ENCODE measurements at regions not wholly inside any gene's neighbourhood (a gene's known extent, or its start where the extent isn't known, plus 50 kb on each side); places are given as distances from the start of the nearest gene placed in this dataset.

DNA sequence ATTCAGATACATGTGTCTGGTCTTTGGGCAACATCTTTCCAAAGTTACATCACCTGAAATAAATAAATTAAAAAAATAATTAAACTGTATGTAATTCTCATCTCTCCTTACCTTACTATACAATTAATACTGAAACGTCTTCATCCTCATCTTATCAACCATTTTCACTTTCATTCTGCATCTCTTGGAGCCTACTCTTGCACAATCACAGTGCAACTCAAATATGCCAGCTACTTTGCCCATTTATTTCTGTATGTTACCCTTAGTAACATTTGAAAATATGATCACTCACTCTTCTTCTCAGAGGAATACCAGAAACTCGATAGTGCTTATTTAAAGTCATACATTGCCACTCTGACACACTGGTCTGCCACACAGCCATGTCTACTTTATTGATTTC is 1357.1 kb upstream of the CADM2 start:
- Mint-ChIP-seq H3K4me1 (ENCODE audit: low read depth) (no peaks in the 10 kb centered on the region), H3K27ac (no peak overlapping the region), H3K36me3 (ENCODE audit: low read depth) (no peaks in the 10 kb centered on the region), H3K9me3 (peaks cover 8% of the 10 kb centered on the region), H3K4me3 (no peak overlapping the region), H3K27me3 (ENCODE audit: low read depth) (no peaks in the 10 kb centered on the region)

DNA sequence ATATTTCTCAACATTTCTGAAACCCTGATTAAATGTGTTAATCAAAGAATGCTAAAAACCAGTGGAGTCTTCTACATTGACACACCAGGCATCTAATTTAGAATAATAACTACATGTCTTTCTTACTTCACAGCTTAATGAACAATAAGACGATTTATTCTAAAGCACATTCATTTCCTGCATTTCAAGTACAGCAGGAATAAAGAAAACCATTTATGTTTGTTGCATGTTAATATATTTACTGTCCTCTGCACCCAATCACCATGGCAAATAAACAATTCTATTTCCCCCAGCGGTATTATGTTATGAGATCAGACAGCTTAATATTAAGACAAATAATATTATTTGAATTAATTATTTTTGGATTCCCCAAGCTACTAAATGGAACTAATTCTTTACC is 1336.3 kb upstream of the CADM2 start:
- H3K4me3 Mint-ChIP-seq: no peak overlapping the region
- no peaks in the 10 kb centered on the region for H3K4me1 Mint-ChIP-seq (ENCODE audit: low read depth)
- H3K9me3 Mint-ChIP-seq: peaks cover 8% of the 10 kb centered on the region
- H3K27ac Mint-ChIP-seq: no peak overlapping the region
- H3K27me3 Mint-ChIP-seq (ENCODE audit: low read depth): no peaks in the 10 kb centered on the region
- H3K36me3 Mint-ChIP-seq (ENCODE audit: low read depth): no peaks in the 10 kb centered on the region

DNA sequence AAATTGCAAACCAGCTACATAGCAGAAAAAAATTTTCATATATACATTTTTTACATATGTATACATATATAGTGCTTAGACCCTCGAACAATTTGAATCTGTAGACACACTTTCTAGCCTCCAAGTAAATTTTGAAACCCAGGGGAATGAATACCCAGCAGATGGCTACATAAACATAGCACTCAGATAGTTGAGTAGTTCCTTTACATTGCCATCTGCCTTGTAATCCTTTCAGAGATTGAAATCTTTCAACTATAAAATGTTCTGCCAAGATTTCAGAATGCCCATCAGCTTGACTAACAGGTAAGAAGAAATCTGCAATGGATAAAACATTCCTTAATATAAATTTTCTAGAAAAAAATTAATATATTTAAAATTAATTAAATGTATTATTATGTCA is 1333.5 kb upstream of the CADM2 start:
- Mint-ChIP-seq H3K27ac (no peak overlapping the region), H3K4me1 (ENCODE audit: low read depth) (no peaks in the 10 kb centered on the region), H3K27me3 (ENCODE audit: low read depth) (no peaks in the 10 kb centered on the region), H3K4me3 (no peak overlapping the region), H3K9me3 (no peaks in the 10 kb centered on the region), H3K36me3 (ENCODE audit: low read depth) (no peaks in the 10 kb centered on the region)

DNA sequence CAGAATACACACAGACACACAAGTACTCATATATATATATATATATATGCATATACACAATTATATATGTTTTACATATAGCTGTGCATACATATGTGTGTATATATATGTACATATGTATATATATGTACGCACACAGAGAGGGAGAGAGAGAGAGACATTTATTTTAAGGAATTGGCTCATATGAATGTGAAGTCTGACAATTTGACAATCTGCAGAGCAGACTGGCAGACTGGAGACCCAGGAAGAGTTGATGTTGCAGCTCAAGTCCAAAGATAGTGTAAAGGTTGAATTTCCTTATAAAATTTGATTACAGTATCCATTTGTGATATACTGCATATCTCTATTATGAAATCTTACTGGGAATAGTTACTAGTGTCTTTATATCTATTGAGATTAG is 1330.3 kb upstream of the CADM2 start:
- Mint-ChIP-seq H3K27me3 (ENCODE audit: low read depth) (no peaks in the 10 kb centered on the region), H3K9me3 (peaks cover under 1% of the 10 kb centered on the region), H3K36me3 (ENCODE audit: low read depth) (no peaks in the 10 kb centered on the region), H3K4me1 (ENCODE audit: low read depth) (no peaks in the 10 kb centered on the region), H3K27ac (no peak overlapping the region), H3K4me3 (no peak overlapping the region)

DNA sequence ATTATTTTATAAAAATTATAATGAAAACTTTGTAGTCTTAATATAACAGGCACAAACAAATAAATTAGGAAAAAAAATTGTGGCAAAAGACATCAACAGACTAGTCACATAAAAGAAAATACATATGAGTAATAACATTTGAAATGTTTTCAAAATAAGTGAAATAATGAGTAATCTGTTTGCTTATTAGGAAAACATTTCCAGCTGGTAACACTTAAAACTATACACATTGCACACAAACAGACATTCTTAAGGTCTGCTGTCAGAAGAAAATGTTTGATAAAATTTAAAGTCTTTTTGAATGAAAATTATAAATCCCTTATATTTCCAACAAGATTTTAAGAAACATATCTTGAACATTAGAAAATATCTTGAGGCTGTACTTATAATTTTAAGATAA is 1326.3 kb upstream of the CADM2 start:
- Mint-ChIP-seq H3K27me3 (ENCODE audit: low read depth) (no peaks in the 10 kb centered on the region), H3K36me3 (ENCODE audit: low read depth) (no peaks in the 10 kb centered on the region), H3K4me3 (no peak overlapping the region), H3K4me1 (ENCODE audit: low read depth) (no peaks in the 10 kb centered on the region), H3K27ac (no peak overlapping the region), H3K9me3 (peaks cover 14% of the 10 kb centered on the region)

DNA sequence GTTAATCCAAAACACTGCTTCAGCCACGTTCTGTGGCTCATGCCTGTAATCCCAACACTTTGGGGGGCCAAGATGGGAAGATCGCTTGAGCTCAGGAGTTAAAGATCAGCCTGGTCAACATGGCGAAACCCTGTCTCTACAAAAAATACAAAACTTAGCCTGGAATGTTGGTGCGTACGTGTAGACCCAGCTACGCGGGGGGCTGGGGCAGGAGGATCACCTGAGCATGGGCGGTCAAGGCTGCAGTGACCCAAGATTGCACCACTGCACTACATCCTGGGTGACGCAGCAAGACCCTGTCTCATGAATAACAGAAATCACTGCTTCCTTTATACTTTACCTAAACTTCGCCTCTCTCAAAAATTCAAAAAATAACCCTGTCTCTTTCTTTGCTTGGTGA is 1325.0 kb upstream of the CADM2 start:
- Mint-ChIP-seq H3K27ac (no peak overlapping the region), H3K4me3 (no peak overlapping the region), H3K36me3 (ENCODE audit: low read depth) (no peaks in the 10 kb centered on the region), H3K9me3 (peaks cover 21% of the 10 kb centered on the region), H3K4me1 (ENCODE audit: low read depth) (no peaks in the 10 kb centered on the region), H3K27me3 (ENCODE audit: low read depth) (no peaks in the 10 kb centered on the region)

DNA sequence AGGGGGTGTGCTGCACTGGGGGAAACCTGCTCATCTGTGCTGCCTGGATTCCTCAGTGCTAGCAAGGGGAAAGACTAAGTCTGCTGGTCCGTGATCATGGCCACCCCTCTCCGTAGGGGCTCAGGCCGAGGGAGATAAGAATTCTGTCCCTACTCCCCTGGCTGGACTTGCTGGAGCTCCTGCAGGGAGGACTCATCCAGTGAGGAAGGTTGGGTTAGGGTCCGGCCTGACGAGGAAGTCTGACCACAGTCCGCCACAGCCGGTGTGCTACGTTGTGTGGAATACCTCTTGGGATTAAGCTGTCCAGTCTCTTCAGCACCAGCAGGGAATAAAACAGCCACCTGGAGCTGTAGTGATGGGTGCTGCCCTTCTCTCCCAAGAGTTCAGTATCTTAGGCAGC is 1309.1 kb upstream of the CADM2 start:
- Mint-ChIP-seq H3K4me1 (ENCODE audit: low read depth) (no peaks in the 10 kb centered on the region), H3K4me3 (no peak overlapping the region)

DNA sequence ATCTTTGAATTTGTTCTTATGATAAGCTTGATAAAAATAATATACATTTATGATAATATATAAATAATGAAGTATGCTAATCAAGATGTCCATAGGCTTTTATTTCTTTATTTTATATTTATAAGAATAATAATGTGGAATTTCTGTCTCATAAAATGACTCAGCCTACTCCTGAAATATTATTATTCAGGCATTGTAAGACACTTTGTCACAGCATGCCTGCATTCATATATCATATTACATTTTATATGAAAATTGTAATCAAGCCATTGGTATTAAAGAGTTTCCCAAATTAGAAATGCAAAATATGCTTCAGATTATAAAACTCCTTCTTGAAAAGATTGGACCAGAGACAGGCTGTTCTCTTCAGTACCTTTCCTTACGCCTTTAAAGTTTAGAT is 1303.7 kb upstream of the CADM2 start:
- Mint-ChIP-seq H3K4me3 (no peak overlapping the region), H3K27ac (no peak overlapping the region), H3K9me3 (peaks cover 16% of the 10 kb centered on the region), H3K27me3 (ENCODE audit: low read depth) (no peaks in the 10 kb centered on the region), H3K36me3 (ENCODE audit: low read depth) (no peaks in the 10 kb centered on the region), H3K4me1 (ENCODE audit: low read depth) (no peaks in the 10 kb centered on the region)

More for the DNA sequence above, 1309.1 kb upstream of the CADM2 start:
- Mint-ChIP-seq H3K9me3 (peaks cover 22% of the 10 kb centered on the region), H3K36me3 (ENCODE audit: low read depth) (no peaks in the 10 kb centered on the region), H3K27me3 (ENCODE audit: low read depth) (no peaks in the 10 kb centered on the region), H3K27ac (no peak overlapping the region)

DNA sequence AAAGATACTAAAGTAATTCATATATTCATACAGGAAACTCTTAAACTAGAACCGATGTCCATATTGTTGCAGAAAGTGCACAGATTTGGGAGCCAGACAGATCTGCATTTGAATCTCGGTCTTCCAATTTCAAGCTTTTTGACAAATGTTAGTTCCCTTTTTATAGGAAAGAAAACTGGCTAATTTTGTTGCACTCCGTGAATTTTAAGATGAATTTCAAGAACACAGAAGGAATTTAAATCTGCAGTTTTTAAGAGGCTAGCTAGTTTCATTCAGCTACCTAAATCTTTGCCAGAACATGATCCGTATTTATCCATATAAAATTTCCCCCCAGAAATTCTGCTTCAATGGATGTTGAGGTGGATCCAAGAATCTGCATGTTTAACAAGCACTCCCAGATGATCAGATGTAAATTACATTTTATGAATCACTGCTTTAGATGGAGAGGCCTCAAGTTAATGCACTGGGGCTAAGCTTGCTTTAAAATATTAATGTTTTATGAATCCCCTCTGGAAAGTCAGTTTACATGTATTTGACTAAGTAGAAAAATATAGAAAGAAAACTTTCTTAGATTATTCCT is 1296.3 kb upstream of the CADM2 start:
- Mint-ChIP-seq H3K27me3 (ENCODE audit: low read depth) (no peaks in the 10 kb centered on the region), H3K4me3 (no peak overlapping the region), H3K27ac (no peak overlapping the region), H3K9me3 (peaks cover 11% of the 10 kb centered on the region), H3K4me1 (ENCODE audit: low read depth) (no peaks in the 10 kb centered on the region), H3K36me3 (ENCODE audit: low read depth) (no peaks in the 10 kb centered on the region)

DNA sequence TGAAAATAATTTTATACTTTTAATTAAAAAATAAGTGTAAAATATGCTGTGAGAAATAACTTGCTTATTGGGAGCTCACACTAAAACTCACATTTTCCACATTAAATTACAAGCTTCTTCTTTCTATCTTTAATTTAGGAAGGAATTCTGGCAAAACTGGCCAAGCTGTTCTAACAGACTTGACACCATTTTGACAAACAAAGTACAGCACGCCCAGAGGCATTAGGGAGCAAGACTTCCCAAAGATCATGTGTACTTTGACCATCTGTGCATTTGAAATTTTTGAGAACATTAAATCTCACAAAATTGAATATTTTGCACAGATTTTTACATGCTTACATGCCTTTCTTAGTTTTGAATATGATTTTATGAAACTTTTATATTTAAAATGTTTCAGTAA is 1288.4 kb upstream of the CADM2 start:
- Mint-ChIP-seq H3K4me1 (ENCODE audit: low read depth) (no peaks in the 10 kb centered on the region), H3K27ac (no peak overlapping the region), H3K4me3 (no peak overlapping the region), H3K36me3 (ENCODE audit: low read depth) (no peaks in the 10 kb centered on the region), H3K27me3 (ENCODE audit: low read depth) (no peaks in the 10 kb centered on the region), H3K9me3 (peaks cover 14% of the 10 kb centered on the region)

DNA sequence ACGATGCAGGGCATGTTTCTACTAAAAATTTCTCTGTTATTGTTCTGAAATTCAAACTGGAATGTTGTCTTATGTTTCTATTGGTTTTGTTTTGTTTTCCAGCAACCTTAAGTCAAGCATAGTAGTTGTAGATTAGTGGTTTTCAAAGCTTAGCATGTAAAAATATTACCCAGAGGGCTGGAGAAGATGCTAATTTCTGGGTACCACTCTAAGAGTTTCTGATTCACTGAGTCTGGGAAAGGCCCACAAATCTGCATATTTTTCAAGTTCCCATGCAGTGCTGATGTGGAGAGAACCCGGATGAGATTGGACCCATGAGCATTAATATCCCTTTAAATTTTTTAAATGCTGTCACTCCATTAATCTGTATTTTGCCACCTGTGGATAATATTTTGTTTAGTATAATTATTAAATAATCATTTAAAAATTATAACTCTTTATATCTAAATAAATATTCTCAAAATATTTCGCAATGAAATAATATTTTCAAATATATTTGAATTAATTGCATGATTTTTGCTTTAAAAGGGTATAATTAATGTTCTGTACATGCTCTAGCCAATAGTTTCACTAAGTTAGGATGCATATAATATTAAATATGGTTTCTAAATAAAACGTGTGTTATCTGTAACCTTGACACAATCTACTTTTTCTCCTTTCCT is 1274.7 kb upstream of the CADM2 start:
- peaks cover 7% of the 10 kb centered on the region for H3K9me3 Mint-ChIP-seq
- H3K27ac Mint-ChIP-seq: no peak overlapping the region
- H3K4me3 Mint-ChIP-seq: no peak overlapping the region
- no peaks in the 10 kb centered on the region for H3K27me3 Mint-ChIP-seq (ENCODE audit: low read depth)
- no peaks in the 10 kb centered on the region for H3K4me1 Mint-ChIP-seq (ENCODE audit: low read depth)
- H3K36me3 Mint-ChIP-seq (ENCODE audit: low read depth): no peaks in the 10 kb centered on the region

DNA sequence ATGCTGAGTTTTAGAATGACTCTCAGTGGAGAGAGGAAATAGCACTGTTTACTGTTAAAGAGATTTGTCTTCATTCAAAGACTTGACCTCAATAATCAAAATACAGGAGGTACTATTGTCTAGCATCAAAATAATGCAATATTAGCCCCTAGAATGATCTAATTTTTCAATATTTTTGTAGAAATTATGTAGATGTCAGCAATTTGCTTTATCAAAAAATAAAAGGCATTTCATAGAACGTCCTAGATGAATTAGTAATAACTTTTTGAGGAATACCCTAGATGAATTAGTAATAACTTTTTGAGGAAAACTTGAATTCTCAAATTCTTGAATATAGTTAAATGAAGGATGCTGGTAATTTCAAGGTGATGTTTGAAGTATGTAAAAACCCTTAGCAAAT is 1252.1 kb upstream of the CADM2 start:
- Mint-ChIP-seq H3K9me3 (peaks cover 21% of the 10 kb centered on the region), H3K27ac (no peak overlapping the region), H3K4me3 (no peak overlapping the region), H3K36me3 (ENCODE audit: low read depth) (no peaks in the 10 kb centered on the region), H3K27me3 (ENCODE audit: low read depth) (no peaks in the 10 kb centered on the region), H3K4me1 (ENCODE audit: low read depth) (no peaks in the 10 kb centered on the region)

DNA sequence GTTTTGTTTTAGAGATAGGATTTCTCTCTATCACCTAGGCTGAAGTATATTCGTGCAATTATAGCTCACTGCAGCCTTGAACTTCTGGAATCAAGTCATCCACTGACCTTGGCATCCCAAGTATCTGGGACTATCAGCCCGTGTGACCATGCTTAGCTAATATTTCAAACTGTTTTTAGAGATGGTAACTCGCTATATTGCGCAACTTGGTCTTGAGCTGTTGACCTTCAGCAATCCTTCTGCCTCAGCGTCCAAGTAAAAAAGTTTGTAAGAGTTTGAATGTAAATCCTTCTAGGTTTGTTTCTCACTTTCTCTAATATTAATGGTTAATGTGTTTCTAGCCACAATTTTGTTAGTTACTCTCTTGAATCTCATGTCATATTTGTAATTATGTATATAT is 1243.5 kb upstream of the CADM2 start:
- Mint-ChIP-seq H3K4me1 (ENCODE audit: low read depth) (no peaks in the 10 kb centered on the region), H3K9me3 (peaks cover 12% of the 10 kb centered on the region), H3K27ac (no peak overlapping the region), H3K36me3 (ENCODE audit: low read depth) (no peaks in the 10 kb centered on the region), H3K4me3 (no peak overlapping the region), H3K27me3 (ENCODE audit: low read depth) (no peaks in the 10 kb centered on the region)

DNA sequence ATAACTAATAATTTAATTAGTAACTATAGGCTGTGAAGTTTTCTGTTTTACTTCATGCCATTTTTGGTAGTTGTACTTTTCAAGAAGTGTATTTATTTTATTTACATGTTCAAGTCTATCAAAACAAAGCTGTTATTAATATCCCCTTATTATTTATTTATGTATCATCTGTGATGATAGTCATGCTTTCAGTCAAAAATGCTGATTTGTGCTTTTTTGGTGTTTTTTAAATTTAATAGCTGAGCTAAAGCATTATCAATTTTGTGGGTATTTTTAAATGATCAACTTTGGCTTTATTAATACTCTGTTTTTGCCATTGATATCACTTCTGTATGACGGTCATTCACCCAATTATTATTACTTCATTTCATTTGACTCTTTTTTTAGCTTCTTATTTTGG is 1229.2 kb upstream of the CADM2 start:
- no peak overlapping the region for H3K27ac Mint-ChIP-seq
- no peaks in the 10 kb centered on the region for H3K4me1 Mint-ChIP-seq (ENCODE audit: low read depth)
- H3K27me3 Mint-ChIP-seq (ENCODE audit: low read depth): no peaks in the 10 kb centered on the region
- peaks cover 35% of the 10 kb centered on the region for H3K9me3 Mint-ChIP-seq
- H3K36me3 Mint-ChIP-seq (ENCODE audit: low read depth): no peaks in the 10 kb centered on the region
- H3K4me3 Mint-ChIP-seq: no peak overlapping the region

DNA sequence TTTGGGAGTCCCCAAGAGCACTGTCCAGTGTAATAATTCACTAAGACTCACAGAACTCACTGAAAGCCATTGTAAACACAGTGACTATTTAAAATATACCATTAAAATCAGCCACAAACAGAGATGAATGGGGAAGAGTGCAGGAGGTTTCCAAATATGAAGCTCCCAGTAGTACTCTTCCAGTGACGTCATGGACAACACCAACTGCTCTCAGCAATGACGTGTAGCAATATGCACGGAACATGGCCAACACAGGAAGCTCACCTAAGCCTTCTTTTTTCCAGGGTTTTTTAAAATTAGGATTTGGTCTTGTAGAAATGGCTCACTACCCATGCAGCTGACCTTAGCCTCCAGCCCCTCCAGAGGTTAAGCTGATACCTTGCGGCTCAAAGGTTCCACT is 1224.1 kb upstream of the CADM2 start:
- Mint-ChIP-seq H3K36me3 (ENCODE audit: low read depth) (no peaks in the 10 kb centered on the region), H3K9me3 (peaks cover 3% of the 10 kb centered on the region), H3K4me3 (no peak overlapping the region), H3K4me1 (ENCODE audit: low read depth) (no peaks in the 10 kb centered on the region), H3K27me3 (ENCODE audit: low read depth) (no peaks in the 10 kb centered on the region), H3K27ac (no peak overlapping the region)

DNA sequence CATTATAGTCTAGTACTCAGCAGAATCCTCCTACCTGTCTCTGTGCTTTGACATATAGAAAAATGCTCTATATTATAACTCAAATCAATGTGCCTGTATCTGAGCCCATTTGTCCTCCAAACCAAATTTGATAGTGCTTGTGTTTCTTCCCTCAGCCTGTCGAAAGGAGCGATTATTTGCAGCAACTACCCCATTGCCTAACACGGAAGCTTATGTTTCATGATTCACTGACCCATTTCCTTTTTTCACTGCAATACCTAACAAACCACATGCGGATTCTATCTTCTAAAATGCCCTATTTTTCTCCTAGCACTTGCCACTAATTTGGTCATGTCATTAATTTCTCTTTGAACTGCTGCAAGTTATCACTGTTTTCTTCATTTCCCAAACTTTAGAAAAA is 1220.6 kb upstream of the CADM2 start:
- Mint-ChIP-seq H3K27me3 (ENCODE audit: low read depth) (no peaks in the 10 kb centered on the region), H3K4me1 (ENCODE audit: low read depth) (no peaks in the 10 kb centered on the region), H3K36me3 (ENCODE audit: low read depth) (no peaks in the 10 kb centered on the region), H3K27ac (no peak overlapping the region), H3K4me3 (no peak overlapping the region), H3K9me3 (peaks cover 3% of the 10 kb centered on the region)

Measured in T-helper 1 cell treated with Interleukin-12 subunit alpha and Interleukin-12 subunit beta and Interleukin-4 antibody, amounts not matched to agents 30 μg/mL and 1 μg/mL, for 36 hours (primary cell).